SU-DHL-6 (cell line): ENCODE measurements at regions not wholly inside any gene's neighbourhood (a gene's known extent, or its start where the extent isn't known, plus 50 kb on each side); places are given as distances from the start of the nearest gene placed in this dataset.

Source experiments
- CTCF ChIP-seq: fragments of 200-600 bp; sonication (generic); IDR thresholded peaks from one replicate; pipeline ENCODE4 v1.5.1; 2017; ENCODE audit warnings: antibody characterized with exemption, mild to moderate bottlenecking, low read length, moderate library complexity; ENCODE audit not compliant: insufficient read depth, poor library complexity, severe bottlenecking
- EZH2phosphoT487 ChIP-seq: fragments of 200-600 bp; sonication (generic), shearing (Covaris generic); conservative IDR thresholded peaks from 2 replicates; pipeline ENCODE4 v1.6.1; 2018; ENCODE audit warnings: mild to moderate bottlenecking, antibody characterized with exemption, low read length, moderate library complexity, mixed read lengths

GRCh38 chr6:1059596-1059995, 252.3 kb upstream of the FOXQ1 start:
- TF ChIP-seq CTCF (no peak), EZH2phosphoT487 (no peak)
